ENCODE measurements at regions not wholly inside any gene's neighbourhood (a gene's known extent, or its start where the extent isn't known, plus 50 kb on each side); places are given as distances from the start of the nearest gene placed in this dataset.
"Not testable (repeated sequence)": the region's sequence is repeated elsewhere in the genome, so short reads cannot be mapped to it uniquely, and the experiment has no call there.

GRCh38 chr11:37430966-37431632 is 833.1 kb upstream of the RAG2 start:
- TF ChIP-seq L3MBTL2 (conservative IDR thresholded peaks at IDR 0.05); FOXM1 (IDR thresholded peaks at IDR 0.05; ENCODE audit: borderline replicate concordance): not testable (repeated sequence)
